ENCODE measurements at regions not wholly inside any gene's neighbourhood (a gene's known extent, or its start where the extent isn't known, plus 50 kb on each side); places are given as distances from the start of the nearest gene placed in this dataset.

GRCh38 chr3:168250415-168250861 lies 154.7 kb upstream of the GOLIM4 start:
- TF ChIP-seq CTCF (IDR thresholded peaks at IDR 0.05) (no peak), POLR2A (IDR thresholded peaks at IDR 0.05) (no peak)

All from adrenal gland (tissue), 5 donors.